Ecto neural progenitor cell (in vitro differentiated cells): ENCODE measurements at regions not wholly inside any gene's neighbourhood (a gene's known extent, or its start where the extent isn't known, plus 50 kb on each side); places are given as distances from the start of the nearest gene placed in this dataset.

Source experiments
- DNase-seq: peaks from one replicate; pipeline ENCODE4 v3.0.0-alpha.2; 2018; ENCODE audit warnings: low spot score

DNA sequence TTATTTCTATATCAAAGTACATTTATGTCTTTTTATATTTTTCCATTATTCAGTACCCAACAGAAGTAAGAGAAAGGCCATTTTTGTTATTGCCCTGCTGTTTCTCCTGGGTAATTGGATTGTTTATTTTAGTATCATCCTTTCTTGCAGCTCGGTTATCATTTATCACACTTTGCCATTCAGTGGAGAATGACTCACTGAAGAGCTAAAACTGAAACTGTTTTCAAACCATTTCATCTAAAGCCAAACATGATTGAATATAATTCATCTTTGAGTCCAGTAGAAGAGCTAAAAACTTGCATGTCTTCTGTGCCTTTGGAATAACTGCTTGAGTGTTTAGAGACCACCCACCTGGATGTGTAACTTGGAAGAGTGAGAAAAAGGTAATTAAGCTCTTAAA lies 139.5 kb upstream of the PRDM9 start:
- no peak for DNase-seq

DNA sequence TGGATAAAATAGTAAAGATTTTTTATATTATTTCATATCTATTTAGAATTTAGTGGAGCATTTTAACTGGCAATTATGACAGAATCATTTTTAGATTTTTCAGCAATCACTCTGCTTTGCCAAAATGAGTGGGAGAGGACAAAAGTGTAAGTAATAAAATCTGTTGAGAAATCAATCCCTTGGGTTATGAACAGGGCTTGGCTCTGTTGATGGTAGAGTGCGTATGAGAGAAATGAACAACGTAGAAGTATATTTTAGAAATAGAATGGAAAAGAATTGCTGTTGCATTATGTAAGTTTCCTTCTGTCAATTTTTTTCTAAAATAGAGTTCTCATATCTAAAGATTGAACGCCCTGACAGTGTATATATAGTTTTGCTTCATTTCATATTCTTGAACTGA lies 154.1 kb upstream of the PRDM9 start:
- DNase-seq: no peak

DNA sequence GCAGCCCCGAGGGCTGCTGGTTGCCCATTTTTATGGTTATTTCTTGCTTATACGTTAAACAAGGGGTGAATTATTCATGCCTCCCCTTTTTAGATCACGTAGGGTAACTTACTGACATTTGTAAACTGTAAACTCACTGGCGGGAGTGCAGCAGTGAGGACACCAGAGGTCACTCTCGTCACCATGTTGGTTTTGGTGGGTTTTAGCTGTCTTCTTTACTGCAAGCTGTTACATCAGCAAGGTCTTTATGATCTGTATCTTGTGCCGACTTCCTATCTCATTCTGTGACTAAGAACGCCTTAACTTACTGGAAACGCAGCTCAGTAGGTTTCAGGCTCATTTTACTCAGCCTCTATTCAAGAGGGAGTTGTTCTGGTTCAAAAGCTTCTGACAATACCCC lies 155.0 kb upstream of the PRDM9 start:
- DNase-seq: peak; percentile 46

DNA sequence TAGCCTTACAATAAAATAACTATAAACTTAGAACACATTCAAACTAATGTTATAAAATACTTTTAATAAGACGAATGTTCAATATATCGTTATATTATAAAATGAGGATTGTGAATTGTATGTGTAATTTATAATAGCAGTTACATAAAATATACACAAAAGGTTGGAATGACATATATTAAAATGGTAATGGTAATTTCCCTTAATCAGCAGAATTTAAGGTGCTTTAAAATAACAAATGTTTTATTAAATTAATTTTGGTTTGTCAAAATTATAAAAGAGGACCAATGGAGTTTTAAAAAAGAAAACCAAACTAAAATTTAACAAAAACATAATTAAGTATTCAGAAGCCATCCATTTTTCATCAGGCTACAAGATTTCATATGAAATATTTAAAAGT lies 164.3 kb upstream of the PRDM9 start:
- DNase-seq: no peak

DNA sequence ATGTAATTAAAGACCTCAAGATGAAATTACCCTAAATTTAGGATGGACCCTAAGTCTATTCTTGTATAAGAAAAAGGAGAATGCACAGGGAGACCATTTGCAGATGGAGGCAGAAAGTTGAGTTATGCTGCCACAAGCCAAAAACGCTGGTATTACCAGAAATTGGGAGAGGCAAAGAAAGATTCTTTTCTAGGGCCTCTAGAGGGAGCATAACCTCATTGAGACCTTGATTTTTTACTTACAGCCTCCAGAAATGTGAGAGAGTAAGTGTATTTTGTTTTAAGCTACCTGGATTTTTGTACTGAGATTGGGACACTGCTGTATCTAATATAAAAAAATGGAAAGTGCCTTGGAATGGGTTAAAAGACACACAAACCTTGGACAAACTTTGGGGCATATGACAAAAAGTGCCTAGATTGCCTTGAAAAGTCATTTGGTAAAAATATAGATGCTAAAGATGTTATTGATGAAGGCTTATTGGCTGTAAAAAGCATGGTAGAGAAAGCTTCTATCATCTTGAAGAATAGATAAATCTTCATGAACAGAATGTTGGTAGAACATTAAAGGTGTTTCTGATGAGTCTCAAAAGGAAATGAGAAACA lies 174.7 kb upstream of the PRDM9 start:
- DNase-seq: no peak

DNA sequence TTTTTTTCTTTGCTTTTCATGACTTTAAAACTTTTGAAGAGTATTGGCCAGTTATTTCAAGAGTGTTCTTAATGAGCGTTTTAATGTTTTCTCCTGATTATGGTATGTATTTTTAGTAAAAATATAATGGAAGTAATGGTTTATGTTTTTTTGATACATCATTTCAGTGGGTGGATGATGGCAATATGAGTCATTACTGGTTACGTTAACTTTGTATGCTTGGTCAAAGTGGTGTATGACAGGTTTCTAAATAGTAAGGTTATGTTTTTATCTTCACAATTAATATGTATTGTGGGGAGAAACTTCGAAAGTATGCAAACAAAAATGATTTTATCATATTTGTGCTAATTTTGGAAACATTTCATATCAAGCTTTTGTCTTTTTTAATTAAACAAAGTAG lies 176.7 kb upstream of the PRDM9 start:
- no peak for DNase-seq

DNA sequence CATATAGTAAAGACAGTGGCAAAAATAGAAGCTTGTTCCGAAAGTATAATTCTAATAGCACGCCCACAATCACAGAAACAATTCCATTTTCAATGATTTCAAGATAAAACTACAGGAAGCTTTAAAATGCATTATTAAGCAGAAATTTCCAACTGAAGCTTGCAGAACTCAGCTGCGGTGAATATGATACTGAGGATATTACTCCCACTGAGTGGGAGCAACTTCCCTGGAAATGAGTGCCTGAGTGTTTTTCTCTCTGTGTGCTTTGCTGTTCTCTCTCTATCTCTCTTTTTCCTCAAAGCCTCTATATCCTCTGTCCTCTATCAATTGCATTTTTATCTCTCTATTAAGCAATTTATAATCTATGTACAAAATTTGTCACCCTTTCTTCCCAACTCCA lies 187.5 kb upstream of the PRDM9 start:
- no peak for DNase-seq

DNA sequence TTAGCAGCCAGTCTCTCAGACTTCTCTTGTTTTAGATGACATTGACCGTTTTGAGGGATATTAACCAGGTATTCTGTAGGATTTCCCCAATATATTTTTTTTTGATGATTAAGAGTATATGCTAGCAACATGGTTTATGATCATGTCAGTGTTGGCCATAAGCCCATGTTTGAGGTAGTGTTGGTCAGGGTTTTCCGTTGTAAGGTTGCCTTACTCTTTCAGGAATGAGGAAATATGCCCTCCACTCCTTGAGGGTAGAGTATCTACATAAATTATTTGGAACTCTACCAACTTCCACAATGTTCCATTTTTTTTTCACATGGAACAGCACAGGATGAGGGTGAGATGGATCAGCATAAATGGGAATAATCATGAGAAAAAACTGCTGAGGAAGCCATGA lies 188.4 kb upstream of the PRDM9 start:
- DNase-seq: no peak

DNA sequence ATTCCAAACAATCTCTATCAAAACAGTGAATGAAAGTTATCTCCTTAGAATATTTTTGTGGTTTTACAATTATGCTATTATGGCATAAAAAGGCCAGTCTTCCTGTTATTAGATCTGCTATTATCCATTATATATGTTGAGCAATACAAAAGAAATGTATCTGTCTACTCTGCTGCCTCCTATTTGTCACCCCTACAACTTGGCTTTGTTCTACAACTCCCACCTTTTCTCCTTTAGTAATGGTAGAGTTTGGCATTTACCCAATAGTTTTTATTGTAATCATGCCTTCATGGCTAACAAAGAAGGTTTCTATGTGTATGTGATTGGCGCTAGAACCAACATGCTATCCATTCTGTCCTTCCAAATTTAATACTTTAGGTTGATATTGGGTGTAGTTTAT lies 189.2 kb upstream of the PRDM9 start:
- no peak for DNase-seq

DNA sequence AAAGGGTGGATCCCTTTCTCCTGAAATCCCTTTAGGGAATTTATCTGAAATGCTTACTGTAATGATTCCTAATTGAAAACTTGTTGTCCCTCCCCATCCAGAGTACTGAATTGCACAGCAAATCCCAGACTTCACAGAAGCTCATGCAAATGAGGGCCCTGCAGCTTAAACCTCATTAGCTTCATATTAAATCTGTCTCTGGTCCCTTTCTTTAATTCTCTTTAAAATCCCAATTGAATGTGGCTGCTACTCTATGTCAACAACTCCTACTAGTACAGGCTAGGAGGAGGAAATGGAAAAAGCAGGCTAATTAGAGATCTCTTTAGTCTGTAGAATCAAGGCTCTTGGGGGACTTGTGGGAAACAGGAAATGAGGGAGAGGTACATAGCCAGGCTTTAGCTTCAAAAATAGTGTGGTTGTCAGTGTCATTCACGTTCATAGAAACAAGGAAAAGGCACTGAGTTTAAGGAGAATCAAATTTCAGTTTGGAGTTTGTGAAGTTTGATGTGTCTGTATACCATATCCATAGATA lies 191.3 kb upstream of the PRDM9 start:
- no peak for DNase-seq

DNA sequence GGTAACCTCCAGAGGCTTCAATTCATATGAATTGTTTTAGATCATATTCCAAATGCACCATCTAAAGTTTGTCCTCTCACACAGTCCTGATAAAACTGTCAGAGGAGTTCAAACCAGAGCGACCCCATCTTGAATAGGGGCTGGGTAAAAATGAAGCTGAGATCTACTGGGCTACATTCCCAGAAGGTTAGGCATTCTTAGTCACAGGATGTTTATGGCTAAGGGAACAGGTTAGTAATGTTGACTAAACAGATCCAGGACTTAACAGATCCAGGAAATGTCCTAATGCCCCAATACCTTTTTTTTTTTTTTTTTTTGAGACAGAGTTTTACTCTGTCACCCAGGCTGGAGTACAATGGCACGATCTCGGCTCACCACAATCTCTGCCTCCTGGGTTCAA lies 192.6 kb upstream of the PRDM9 start:
- no peak for DNase-seq

DNA sequence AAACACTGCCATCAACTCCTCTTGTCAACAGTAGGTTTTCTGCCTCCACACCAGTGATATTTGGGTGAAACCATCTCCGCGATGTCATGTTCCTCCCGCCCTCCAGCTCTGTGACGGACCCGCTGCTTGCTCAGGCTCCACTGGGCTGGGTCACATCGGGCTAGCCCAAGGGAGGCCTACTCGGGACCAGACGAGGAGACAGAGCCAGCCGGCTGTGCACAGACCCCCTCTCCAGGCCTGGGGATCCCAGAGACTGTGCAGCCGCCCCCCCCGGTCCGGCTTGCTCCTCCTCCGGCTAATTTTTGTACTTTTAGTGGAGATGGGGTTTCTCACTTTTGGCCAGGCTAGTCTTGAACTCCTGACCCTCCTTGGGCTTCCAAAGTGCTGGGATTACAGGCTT lies 202.4 kb upstream of the PRDM9 start:
- DNase-seq: no peak

DNA sequence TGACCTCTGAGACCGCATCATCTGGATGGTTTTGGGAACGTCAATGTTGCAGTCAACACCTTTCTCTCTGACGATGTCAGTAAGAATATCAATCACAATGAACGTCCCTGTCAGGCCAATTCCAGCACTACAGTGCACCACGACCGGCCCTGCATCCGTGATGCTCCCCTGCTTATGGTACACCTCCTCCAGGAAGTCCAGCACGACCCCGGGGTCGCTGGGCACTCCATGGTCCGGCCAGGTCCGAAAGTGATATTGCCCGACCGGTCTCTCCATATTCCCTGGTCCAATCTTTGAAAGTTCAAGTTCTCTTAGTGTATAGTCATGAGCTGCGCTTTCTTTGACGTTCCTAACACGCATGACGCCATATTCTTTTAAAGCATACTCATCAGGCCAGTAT lies 203.6 kb upstream of the PRDM9 start:
- DNase-seq: no peak

DNA sequence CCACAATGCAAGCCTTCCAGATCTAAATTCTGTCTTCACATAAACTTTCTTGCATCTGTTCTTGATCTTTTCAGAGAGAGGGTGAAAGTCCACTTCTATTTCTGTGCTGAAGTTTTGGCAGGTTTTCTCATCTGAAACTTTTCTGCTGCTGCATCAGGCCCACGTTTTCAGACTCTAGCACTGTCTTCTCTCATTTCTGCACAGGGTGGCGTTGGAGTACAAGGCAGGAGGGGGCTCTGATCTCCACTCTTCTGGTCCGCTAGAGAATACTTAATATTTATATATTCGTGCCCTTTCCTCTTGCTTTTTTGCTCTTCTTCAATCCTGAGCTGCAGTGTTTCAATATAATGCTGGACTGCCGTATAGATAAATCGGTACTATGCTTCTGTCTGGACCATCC lies 204.0 kb upstream of the PRDM9 start:
- no peak for DNase-seq

DNA sequence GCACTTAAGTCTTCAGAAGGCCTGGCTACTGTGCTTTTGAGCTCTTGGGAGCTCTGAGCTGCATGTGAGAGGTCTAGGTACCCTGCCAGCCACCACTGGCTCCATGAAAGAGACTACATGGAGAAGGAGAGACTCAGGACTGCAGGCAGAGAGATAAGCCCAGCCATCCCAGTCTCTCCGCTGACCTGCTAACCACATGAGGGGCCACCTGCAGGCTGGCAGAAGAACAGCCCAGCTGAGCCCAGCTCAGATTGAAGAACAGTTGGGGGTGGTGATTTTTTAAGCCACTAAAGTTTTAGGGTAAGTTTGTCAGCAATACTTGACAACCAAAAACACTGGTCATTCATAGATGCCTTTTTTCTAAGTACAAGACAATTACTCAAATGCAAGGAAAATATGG lies 205.0 kb upstream of the PRDM9 start:
- DNase-seq: no peak

DNA sequence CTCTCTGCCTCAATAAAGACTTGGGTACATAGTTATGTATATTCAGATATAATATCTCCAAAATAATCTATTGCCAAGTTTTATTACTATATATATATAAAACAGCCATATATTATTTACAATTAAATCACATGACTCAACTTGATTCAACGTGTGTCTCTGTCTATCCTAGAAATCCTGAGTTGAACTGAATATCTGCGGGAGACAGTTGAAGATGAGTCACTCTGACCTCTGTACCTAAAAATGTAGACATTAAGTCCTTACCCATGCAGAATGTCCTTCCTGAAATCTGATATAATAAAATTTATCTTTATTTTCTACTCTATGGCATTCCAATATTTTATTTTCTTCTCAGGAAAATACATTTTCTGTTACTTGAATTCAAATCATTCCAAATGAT lies 218.2 kb upstream of the PRDM9 start:
- no peak for DNase-seq

DNA sequence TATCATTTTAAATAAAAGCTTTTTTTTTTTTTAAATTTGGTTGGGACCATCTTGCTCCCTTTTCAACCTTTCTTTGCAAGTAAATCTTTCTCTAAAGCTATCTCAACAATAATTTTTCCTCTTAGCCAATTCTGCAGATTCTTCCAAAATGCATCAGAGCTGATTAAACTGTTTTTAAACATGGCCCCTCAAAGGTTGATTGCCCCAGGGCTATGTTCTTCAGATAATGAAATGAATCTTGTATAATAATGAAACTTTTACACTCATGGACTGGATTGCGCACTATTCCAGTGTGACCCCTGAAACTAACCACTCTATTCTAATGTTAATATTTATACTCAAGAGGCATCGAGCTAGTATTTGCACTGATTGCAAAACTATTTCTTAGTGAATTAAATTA lies 222.8 kb upstream of the PRDM9 start:
- DNase-seq: no peak

DNA sequence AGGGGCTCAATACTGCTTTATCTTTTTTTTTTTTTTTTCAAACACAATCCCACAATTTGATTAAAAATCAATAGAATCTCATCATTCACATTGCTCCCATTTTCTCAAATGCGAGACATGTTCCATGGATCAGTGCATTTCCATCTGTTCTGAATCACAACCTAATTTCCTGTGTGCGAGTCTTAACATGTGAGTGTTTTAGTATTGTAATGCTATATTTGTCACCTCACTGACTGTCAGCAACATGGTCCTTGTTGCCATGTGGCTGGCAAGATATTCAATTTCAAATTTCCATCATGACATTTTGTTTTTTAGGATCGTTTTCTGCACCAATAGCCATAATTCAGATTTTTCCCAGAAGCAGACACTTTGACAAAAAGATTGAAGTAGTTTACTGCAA lies 233.2 kb upstream of the PRDM9 start:
- no peak for DNase-seq

DNA sequence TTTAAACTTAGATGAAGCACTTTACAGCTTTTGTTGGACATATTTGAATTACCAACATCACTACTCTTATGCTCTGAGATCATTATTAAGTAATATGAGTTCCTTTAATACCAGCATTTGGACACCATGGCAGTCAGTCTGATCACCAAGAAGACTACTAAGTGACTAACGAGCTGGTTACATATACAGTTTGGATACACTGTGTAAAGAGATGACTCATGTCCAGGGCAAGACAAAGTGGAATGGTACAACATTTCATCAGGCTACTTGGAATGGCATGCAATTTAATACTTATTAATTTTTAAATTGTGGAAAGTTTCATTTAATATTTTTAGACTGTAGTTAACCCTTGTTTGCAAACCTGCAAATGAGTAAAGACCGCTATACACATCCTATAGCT lies 237.4 kb upstream of the PRDM9 start:
- DNase-seq: no peak

DNA sequence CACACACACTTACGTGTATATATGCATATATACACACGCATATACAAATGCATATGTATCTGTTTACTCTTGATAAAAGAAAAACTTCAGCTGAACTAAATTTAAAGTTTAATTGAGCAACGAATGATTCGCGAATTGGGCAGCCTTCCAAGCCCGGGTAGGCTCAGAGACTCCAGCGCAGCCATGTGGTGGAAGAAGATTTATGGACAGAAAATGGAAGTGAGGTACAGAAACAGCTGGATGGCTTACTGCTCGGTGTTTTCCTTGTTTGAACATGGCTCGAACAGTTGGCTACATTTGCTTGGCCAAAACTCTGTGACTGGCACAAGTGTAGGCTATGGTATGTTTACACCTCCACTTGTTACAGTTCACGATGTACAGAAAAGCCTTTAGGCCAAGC lies 239.3 kb upstream of the PRDM9 start:
- DNase-seq: no peak

DNA sequence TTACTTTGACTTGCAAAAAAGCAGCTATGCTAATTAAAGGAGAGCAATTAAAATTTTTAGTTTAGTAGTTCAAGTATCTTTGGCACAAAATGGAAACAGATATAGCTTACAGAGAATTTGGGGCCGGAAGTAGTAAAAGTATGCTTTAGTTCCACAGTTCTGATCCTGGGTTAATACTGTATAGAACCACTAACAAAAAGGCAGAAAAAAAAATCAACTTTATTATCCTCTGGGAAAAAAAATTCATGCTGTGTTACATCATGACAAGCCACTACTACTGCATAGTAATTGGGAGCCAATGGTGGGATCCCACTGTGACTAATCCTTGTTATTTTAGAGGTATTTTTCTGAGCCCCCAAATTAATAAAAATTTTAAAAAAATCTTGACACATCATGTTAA lies 246.8 kb upstream of the PRDM9 start:
- no peak for DNase-seq

DNA sequence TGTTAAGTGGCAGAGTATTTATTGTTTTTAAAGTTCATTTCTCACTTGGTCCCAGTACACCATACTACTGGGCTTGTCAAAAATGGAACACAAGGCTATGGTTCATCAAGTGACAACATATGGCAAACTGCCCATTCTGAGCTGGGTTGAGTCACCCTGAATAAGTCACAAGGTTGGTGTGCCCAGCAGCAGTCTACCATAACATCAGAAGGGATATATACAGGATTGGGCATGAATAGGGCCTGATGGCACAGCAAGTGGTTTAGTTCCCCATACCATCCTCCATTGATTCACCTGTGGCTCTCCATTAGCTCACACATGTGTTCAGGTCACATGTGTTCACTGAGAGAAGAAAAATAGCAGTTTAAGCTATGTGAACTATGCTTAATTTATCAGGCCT lies 249.8 kb upstream of the PRDM9 start:
- no peak for DNase-seq

DNA sequence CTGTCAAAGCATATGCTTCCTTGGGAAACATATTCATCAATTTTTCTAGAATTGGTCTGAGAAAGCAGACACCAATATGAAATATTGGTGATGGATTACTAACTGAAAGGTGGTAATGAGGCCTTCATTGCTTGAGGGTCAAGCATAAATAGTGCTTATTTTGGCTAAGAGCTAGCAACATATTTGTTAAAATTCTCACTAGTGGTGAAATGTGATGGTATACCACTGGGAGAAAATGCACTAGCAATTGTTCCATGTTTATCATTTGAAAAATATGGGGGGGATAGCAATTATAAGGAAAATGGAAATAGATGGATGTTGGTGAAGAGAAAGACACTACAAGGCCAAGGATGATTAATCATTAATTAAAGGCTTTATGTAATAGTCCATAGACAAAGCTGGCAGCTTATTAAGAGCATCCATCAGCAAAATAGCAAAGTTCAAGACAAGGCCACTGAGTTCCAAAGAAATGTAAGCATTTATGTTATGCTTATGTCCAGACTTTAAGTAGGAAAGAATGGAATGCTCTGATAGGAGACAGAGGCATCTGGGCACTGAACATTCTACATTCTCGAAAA lies 253.7 kb upstream of the PRDM9 start:
- no peak for DNase-seq

DNA sequence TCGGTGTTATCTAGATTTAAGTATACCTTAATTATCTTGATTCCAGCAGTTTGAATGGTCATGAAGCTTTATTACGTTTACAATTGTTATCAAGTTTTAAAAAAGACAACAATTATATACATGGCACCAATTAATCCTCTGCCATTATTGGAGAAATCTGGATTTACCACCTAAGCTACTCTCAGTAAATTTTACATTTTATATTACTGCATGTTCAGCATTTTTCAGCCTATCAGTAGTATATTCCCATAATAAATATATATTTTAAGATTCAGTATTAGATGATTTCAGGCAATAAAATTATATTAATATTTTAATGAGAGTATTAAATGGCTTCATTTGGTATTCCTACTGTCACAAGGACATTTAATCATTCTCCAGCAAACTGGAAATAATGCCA lies 264.5 kb upstream of the PRDM9 start:
- DNase-seq: no peak

DNA sequence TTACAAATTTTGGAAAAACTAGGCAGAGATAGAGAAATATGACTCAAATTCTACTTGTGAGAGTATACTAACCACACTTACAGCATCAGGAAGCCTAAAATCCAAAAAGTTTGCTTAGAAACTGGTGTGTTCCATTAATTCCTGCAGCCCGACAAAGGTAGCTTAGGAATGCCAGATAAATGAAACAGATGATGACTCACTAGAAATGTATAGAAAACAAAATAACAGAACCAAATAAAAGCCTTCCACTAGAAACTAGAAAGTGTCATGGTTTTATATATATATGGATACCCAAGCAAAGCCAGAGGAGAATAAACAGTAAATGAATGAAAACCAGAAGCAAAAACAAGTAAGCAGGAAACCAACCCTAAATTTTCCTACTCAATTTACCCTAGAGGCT lies 272.2 kb upstream of the PRDM9 start:
- no peak for DNase-seq
